Cardiac muscle cell (in vitro differentiated cells and primary cell): ENCODE measurements at regions not wholly inside any gene's neighbourhood (a gene's known extent, or its start where the extent isn't known, plus 50 kb on each side); places are given as distances from the start of the nearest gene placed in this dataset.
A peak's percentile ranks its signal among the peaks of the same experiment; 100 is the strongest.
"Not testable (repeated sequence)": the region's sequence is repeated elsewhere in the genome, so short reads cannot be mapped to it uniquely, and the experiment has no call there.

Experiments used
- DNase-seq, 2 donors: peaks; one replicate each; pipeline versions ENCODE4 v3.0.0 to v3.0.0-alpha.2; 2010 to 2017; ENCODE audit warnings: low read depth in 1 of 2, low spot score in 1 of 2
- H3K27ac ChIP-seq: fragments of 200-600 bp; sonication (generic); 2 replicates; pipeline ENCODE4 v1.5.1; 2016
- H3K27me3 ChIP-seq: fragments of 200-600 bp; sonication (generic); 2 replicates; pipeline ENCODE4 v1.6.0; 2016; ENCODE audit warnings: control low read depth
- H3K36me3 ChIP-seq: fragments of 200-600 bp; sonication (generic); 2 replicates; pipeline ENCODE4 v1.5.1; 2016; ENCODE audit warnings: control low read depth
- H3K4me1 ChIP-seq: fragments of 200-600 bp; sonication (generic); 2 replicates; pipeline ENCODE4 v1.8.1; 2017; ENCODE audit warnings: low read depth, mild to moderate bottlenecking, mixed run types
- H3K4me3 ChIP-seq: fragments of 200-600 bp; sonication (generic); 2 replicates; pipeline ENCODE4 v1.5.1; 2016; ENCODE audit warnings: mild to moderate bottlenecking
- H3K9me3 ChIP-seq: fragments of 200-600 bp; sonication (generic); 2 replicates; pipeline ENCODE4 v1.5.1; 2017; ENCODE audit warnings: low read depth, mild to moderate bottlenecking, control low read depth
- TF ChIP-seq, protein P1 (sequence below): IDR thresholded peaks from 2 replicates; pipeline ENCODE4 v1.5.1; 2012; ENCODE audit warnings: low read depth, mild to moderate bottlenecking, low read length

- no peaks in the 10 kb centered on the region for H3K27me3 ChIP-seq
- no peaks in the 10 kb centered on the region for H3K9me3 ChIP-seq
- TF ChIP-seq, protein P1, sequence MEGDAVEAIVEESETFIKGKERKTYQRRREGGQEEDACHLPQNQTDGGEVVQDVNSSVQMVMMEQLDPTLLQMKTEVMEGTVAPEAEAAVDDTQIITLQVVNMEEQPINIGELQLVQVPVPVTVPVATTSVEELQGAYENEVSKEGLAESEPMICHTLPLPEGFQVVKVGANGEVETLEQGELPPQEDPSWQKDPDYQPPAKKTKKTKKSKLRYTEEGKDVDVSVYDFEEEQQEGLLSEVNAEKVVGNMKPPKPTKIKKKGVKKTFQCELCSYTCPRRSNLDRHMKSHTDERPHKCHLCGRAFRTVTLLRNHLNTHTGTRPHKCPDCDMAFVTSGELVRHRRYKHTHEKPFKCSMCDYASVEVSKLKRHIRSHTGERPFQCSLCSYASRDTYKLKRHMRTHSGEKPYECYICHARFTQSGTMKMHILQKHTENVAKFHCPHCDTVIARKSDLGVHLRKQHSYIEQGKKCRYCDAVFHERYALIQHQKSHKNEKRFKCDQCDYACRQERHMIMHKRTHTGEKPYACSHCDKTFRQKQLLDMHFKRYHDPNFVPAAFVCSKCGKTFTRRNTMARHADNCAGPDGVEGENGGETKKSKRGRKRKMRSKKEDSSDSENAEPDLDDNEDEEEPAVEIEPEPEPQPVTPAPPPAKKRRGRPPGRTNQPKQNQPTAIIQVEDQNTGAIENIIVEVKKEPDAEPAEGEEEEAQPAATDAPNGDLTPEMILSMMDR: no peak
- H3K27ac ChIP-seq: no peak overlapping the region
- H3K4me1 ChIP-seq: no peaks in the 10 kb centered on the region
- H3K4me3 ChIP-seq: no peak overlapping the region
- DNase-seq: peak in 1 of 2 donors; percentile 5
- H3K36me3 ChIP-seq: no peaks in the 10 kb centered on the region
Measured at GRCh38 chr14:35949920-35950513, 123.9 kb downstream of the BRMS1L start.

GRCh38 chr14:35947983-35948382 is 121.8 kb downstream of the BRMS1L start:
- not testable (repeated sequence) for H3K27ac ChIP-seq, DNase-seq, H3K4me1 ChIP-seq, H3K9me3 ChIP-seq, H3K27me3 ChIP-seq, H3K36me3 ChIP-seq, H3K4me3 ChIP-seq

GRCh38 chr14:35944847-35945246 is 118.7 kb downstream of the BRMS1L start:
- Histone ChIP-seq H3K27me3 (no peaks in the 10 kb centered on the region), H3K9me3 (no peaks in the 10 kb centered on the region), H3K4me1 (no peaks in the 10 kb centered on the region), H3K36me3 (no peaks in the 10 kb centered on the region), H3K4me3 (no peak overlapping the region), H3K27ac (no peak overlapping the region)
- DNase-seq: no peak
- TF ChIP-seq, protein P1: no peak

DNA sequence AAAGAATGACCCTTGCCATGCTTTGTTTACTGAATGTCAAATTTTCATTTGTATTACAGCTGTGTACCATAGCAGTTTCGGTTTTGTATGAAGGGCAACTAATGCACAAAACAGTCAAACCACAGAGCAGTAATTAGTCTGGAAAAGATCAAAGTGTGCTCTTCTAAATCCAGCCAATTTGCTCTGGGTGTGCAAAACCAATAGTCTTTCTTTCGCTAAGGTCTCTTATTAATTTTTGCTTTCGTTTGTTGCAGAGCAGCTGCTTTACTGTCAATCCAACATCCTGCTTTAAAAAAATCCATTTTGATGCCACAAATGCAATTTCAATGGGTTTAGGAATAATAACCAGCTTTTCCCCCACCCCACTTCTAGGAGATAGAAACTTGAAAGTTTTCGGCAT is 114.2 kb downstream of the BRMS1L start:
- DNase-seq: no peak
- H3K9me3 ChIP-seq: no peaks in the 10 kb centered on the region
- no peak overlapping the region for H3K4me3 ChIP-seq
- TF ChIP-seq, protein P1: no peak
- peaks cover 14% of the 10 kb centered on the region for H3K27me3 ChIP-seq
- no peaks in the 10 kb centered on the region for H3K36me3 ChIP-seq
- H3K27ac ChIP-seq: no peak overlapping the region
- H3K4me1 ChIP-seq: no peaks in the 10 kb centered on the region

- Histone ChIP-seq H3K27me3 (peaks cover 20% of the 10 kb centered on the region), H3K4me3 (no peak overlapping the region), H3K9me3 (no peaks in the 10 kb centered on the region), H3K4me1 (no peaks in the 10 kb centered on the region), H3K27ac (no peak overlapping the region), H3K36me3 (no peaks in the 10 kb centered on the region)
- no peak for DNase-seq
- TF ChIP-seq, protein P1: no peak
Measured at GRCh38 chr14:35938770-35939169, 112.6 kb downstream of the BRMS1L start.

DNA sequence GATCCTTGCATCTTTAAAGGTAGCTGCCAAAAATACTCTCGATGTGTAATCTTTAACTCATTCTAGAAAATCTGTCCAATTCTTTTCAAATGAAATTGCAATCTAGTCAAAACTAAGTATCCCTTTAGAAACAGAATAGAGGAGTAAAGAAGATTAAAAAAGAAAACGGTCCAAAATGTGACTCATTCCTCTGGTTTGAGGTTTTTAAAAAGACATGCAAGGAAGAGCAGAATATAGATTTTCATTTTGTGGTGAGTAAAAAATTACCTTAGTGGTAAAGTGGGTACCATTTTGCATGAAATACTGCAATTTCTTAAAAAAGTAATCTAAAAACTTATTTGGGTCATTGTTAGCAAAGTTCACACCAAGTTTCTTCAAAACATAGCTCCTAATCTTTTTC is 108.4 kb downstream of the BRMS1L start:
- H3K4me3 ChIP-seq: no peak overlapping the region
- no peaks in the 10 kb centered on the region for H3K36me3 ChIP-seq
- no peaks in the 10 kb centered on the region for H3K9me3 ChIP-seq
- TF ChIP-seq, protein P1: no peak
- DNase-seq: no peak
- no peaks in the 10 kb centered on the region for H3K4me1 ChIP-seq
- H3K27ac ChIP-seq: no peak overlapping the region
- H3K27me3 ChIP-seq: peaks cover 20% of the 10 kb centered on the region
